HL-60 (cell line): ENCODE measurements at regions not wholly inside any gene's neighbourhood (a gene's known extent, or its start where the extent isn't known, plus 50 kb on each side); places are given as distances from the start of the nearest gene placed in this dataset. TPM values are rescaled to one million over a fixed set of nuclear protein-coding genes. Genes with fewer than 3 reads are reported as not detected.

Experiments
- DNase-seq, 2 experiments: peaks; one replicate each; pipeline ENCODE4 v3.0.0-alpha.2; 2010 to 2020; ENCODE audit warnings: low read depth in 1 of 2, low spot score in 1 of 2
- H3K27ac ChIP-seq: fragments of 250-450 bp; sonication (Bioruptor Pico); replicated peaks from 2 replicates; pipeline ENCODE4 v1.5.1; 2020; ENCODE audit warnings: mild to moderate bottlenecking, moderate library complexity
- H3K27me3 ChIP-seq: fragments of 250-450 bp; sonication (Bioruptor Pico); 2 replicates; pipeline ENCODE4 v1.5.1; 2021; ENCODE audit warnings: mild to moderate bottlenecking, moderate library complexity; ENCODE audit not compliant: insufficient read depth, poor library complexity, severe bottlenecking
- H3K4me3 ChIP-seq: replicated peaks from 2 replicates; pipeline ENCODE4 v1.5.1; 2011; ENCODE audit warnings: mild to moderate bottlenecking, control low read depth, low read length; ENCODE audit not compliant: insufficient read depth
- GABPA ChIP-seq: IDR thresholded peaks from 2 replicates; pipeline ENCODE4 v1.6.1; 2012; ENCODE audit warnings: low read depth
- POLR2AphosphoS5 ChIP-seq: IDR thresholded peaks from 2 replicates; pipeline ENCODE4 v1.6.1; 2012; ENCODE audit warnings: low read depth
- SPI1 ChIP-seq: IDR thresholded peaks from 2 replicates; pipeline ENCODE4 v1.6.1; 2012; ENCODE audit warnings: low read depth, mild to moderate bottlenecking, borderline replicate concordance
- microRNA-seq: library from miRNA; unstranded; fragments of <30 nt; microRNA quantifications from one replicate; pipeline ENCODE4, GENCODE V29; 2018
- TF ChIP-seq, protein P1 (sequence below): IDR thresholded peaks from one replicate; pipeline ENCODE4 v1.5.1; 2011; ENCODE audit warnings: low read length, control low read depth, inconsistent platforms; ENCODE audit not compliant: insufficient read depth
- TF ChIP-seq, protein P2 (sequence below): IDR thresholded peaks from 2 replicates; pipeline ENCODE4 v1.6.1; 2012; ENCODE audit warnings: low read depth; ENCODE audit not compliant: insufficient replicate concordance

DNA sequence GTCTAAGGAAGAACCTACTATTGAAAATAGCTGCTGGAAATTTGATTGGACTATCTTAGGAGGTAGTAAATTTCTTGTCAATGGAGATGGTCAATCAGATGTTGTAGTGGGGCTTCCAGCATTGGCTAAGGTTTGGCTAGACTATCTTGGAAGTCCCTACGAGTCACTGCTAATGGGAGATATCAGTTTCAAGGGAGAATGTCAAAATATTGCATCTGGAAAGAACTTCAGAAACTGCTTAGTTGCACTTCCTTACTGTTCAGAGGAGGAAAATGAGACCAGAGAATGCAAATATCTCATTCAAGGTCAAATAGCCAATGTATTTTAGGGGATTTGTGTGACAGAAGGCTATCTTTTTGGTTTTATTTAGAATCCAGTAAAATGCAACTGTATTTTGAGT is 53.5 kb upstream of the CCN2 start:
- Histone ChIP-seq H3K27me3 (no peaks in the 10 kb centered on the region), H3K4me3 (no peak overlapping the region), H3K27ac (no peak overlapping the region)
- TF ChIP-seq GABPA (no peak), POLR2AphosphoS5 (no peak), SPI1 (no peak)
- TF ChIP-seq, protein P1, sequence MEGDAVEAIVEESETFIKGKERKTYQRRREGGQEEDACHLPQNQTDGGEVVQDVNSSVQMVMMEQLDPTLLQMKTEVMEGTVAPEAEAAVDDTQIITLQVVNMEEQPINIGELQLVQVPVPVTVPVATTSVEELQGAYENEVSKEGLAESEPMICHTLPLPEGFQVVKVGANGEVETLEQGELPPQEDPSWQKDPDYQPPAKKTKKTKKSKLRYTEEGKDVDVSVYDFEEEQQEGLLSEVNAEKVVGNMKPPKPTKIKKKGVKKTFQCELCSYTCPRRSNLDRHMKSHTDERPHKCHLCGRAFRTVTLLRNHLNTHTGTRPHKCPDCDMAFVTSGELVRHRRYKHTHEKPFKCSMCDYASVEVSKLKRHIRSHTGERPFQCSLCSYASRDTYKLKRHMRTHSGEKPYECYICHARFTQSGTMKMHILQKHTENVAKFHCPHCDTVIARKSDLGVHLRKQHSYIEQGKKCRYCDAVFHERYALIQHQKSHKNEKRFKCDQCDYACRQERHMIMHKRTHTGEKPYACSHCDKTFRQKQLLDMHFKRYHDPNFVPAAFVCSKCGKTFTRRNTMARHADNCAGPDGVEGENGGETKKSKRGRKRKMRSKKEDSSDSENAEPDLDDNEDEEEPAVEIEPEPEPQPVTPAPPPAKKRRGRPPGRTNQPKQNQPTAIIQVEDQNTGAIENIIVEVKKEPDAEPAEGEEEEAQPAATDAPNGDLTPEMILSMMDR: no peak
- TF ChIP-seq, protein P2, sequence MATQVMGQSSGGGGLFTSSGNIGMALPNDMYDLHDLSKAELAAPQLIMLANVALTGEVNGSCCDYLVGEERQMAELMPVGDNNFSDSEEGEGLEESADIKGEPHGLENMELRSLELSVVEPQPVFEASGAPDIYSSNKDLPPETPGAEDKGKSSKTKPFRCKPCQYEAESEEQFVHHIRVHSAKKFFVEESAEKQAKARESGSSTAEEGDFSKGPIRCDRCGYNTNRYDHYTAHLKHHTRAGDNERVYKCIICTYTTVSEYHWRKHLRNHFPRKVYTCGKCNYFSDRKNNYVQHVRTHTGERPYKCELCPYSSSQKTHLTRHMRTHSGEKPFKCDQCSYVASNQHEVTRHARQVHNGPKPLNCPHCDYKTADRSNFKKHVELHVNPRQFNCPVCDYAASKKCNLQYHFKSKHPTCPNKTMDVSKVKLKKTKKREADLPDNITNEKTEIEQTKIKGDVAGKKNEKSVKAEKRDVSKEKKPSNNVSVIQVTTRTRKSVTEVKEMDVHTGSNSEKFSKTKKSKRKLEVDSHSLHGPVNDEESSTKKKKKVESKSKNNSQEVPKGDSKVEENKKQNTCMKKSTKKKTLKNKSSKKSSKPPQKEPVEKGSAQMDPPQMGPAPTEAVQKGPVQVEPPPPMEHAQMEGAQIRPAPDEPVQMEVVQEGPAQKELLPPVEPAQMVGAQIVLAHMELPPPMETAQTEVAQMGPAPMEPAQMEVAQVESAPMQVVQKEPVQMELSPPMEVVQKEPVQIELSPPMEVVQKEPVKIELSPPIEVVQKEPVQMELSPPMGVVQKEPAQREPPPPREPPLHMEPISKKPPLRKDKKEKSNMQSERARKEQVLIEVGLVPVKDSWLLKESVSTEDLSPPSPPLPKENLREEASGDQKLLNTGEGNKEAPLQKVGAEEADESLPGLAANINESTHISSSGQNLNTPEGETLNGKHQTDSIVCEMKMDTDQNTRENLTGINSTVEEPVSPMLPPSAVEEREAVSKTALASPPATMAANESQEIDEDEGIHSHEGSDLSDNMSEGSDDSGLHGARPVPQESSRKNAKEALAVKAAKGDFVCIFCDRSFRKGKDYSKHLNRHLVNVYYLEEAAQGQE: no peak
- DNase-seq: no peak

DNA sequence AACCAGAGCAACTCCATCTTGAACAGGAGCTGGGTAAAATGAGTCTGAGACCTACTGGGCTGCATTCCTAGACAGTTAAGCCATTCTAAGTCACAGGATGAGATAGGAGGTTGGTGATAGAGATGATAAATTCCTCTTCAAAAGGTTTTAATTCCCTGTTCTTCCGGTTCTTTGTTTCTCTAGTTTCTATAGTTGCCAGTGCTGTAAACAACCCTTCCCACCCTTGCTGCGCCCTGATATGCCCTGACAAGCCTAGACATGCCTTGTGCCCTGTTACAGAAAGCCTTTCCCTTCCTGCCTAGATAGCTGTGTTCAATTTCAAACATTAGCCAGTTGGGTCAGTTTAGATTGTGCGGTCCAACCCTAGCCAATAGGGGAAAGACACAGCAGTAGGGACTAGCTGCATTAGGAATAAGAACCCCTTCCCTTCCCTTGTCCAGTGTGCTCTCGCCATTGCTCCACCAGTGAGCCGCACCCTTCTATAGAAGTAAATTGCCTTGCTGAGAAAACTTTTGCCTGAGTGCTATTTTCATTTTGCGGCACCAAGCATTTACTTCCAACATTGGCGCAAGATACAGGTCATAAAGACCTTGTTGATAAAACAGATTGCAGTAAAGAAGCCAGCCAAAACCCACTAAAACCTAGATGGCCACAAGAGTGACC is 52.5 kb upstream of the CCN2 start:
- H3K4me3 ChIP-seq: no peak overlapping the region
- H3K27me3 ChIP-seq: no peaks in the 10 kb centered on the region
- H3K27ac ChIP-seq: no peak overlapping the region
- TF ChIP-seq SPI1 (no peak), POLR2AphosphoS5 (no peak)
- TF ChIP-seq, protein P1: no peak
- TF ChIP-seq, protein P2: no peak
- DNase-seq: no peak

Small RNA genes lying in the stretch of these regions (microRNA-seq; reads per million reads assigned to microRNA genes)
- gene MIR548AJ1: not detected
